HEK293T (cell line): ENCODE measurements at regions not wholly inside any gene's neighbourhood (a gene's known extent, or its start where the extent isn't known, plus 50 kb on each side); places are given as distances from the start of the nearest gene placed in this dataset.

Experiments
- ARNT ChIP-seq: fragments of 450-650 bp; IDR thresholded peaks from 2 replicates; pipeline ENCODE4 v1.6.1; 2017; ENCODE audit warnings: mild to moderate bottlenecking
- FOXM1 ChIP-seq: fragments of 450-650 bp; IDR thresholded peaks from 2 replicates; pipeline ENCODE4 v1.6.1; 2017; ENCODE audit warnings: mild to moderate bottlenecking, borderline replicate concordance
- LEF1 ChIP-seq: fragments of 450-650 bp; IDR thresholded peaks from 2 replicates; pipeline ENCODE4 v1.6.1; 2017; ENCODE audit warnings: mild to moderate bottlenecking, borderline replicate concordance
- SUZ12 ChIP-seq: fragments of 450-650 bp; IDR thresholded peaks from 2 replicates; pipeline ENCODE4 v1.6.1; 2016; ENCODE audit warnings: mild to moderate bottlenecking
- TARDBP ChIP-seq: fragments of 450-650 bp; IDR thresholded peaks from 2 replicates; pipeline ENCODE4 v1.6.1; 2016

DNA sequence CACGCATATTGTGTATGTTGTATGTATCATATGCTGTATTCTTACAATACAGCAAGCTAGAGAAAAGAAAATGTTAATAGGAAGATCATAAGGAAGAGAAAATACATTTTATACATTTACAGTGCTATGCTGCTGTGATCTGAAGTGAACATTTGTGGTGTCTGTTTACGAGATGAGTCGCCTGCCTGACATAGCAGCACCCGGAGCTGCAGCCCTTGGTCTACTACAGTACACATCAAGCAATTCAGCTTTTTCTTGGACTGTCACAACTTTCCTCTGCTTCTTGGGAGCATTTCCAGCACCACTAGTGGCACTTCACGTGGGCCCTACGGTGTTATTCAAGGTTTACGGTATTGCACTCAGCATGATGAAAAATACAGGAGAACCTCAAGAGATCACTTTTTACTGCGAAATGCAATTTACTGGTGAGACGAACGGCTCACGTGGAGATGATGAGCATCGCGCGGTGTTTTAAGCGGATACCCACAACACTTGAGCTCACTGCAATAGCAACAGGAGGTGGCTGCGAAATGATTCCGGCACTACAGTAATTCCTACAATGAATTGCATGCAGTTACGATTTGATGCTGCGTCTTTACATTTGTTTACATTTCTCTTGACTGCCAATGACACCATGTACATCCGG, 308.4 kb downstream of the FGF9 start:
- TF ChIP-seq ARNT (no peak), SUZ12 (no peak), FOXM1 (no peak), LEF1 (no peak), TARDBP (no peak)
